NCI-H2107 (cell line): ENCODE measurements at regions not wholly inside any gene's neighbourhood (a gene's known extent, or its start where the extent isn't known, plus 50 kb on each side); places are given as distances from the start of the nearest gene placed in this dataset.

ENCODE experiments used
- DNase-seq: peaks from one replicate; lab custom pipeline; 2025; lab: John Stamatoyannopoulos, UW

GRCh38 chr2:46850742-46851141 lies 64.9 kb downstream of the MCFD2 start:
- DNase-seq: no peak

GRCh38 chr2:46849721-46850556 lies 65.7 kb downstream of the MCFD2 start:
- no peak for DNase-seq

- DNase-seq: no peak
These were observed 66.4 kb downstream of the MCFD2 start for GRCh38 chr2:46849046-46849715.

GRCh38 chr2:46848447-46848846 lies 67.2 kb downstream of the MCFD2 start:
- no peak for DNase-seq

GRCh38 chr2:46847726-46848412 lies 67.7 kb downstream of the MCFD2 start:
- no peak for DNase-seq

- peak; percentile 62 for DNase-seq
These were observed 68.4 kb downstream of the MCFD2 start for GRCh38 chr2:46847185-46847710.

GRCh38 chr2:46846536-46846935 lies 69.1 kb downstream of the MCFD2 start:
- no peak for DNase-seq

GRCh38 chr2:46845542-46846486 lies 69.8 kb downstream of the MCFD2 start:
- DNase-seq: no peak

- DNase-seq: no peak
These were observed 71.2 kb downstream of the MCFD2 start for GRCh38 chr2:46844443-46844842.

GRCh38 chr2:46844034-46844433 lies 71.6 kb downstream of the MCFD2 start:
- no peak for DNase-seq

GRCh38 chr2:46843316-46843715 lies 72.3 kb downstream of the MCFD2 start:
- DNase-seq: no peak

- DNase-seq: no peak
These were observed 72.7 kb downstream of the MCFD2 start for GRCh38 chr2:46842876-46843275.

- no peak for DNase-seq
These were observed 74.0 kb downstream of the MCFD2 start for GRCh38 chr2:46841621-46842020.

GRCh38 chr2:46839045-46839444 lies 76.6 kb downstream of the MCFD2 start:
- no peak for DNase-seq

GRCh38 chr2:46837704-46838103 lies 77.9 kb downstream of the MCFD2 start:
- DNase-seq: no peak

GRCh38 chr2:46837112-46837454 lies 78.5 kb downstream of the MCFD2 start:
- DNase-seq: no peak

- DNase-seq: no peak
These were observed 79.1 kb downstream of the MCFD2 start for GRCh38 chr2:46836295-46837111.

- DNase-seq: no peak
These were observed 80.1 kb downstream of the MCFD2 start for GRCh38 chr2:46835520-46835919.

GRCh38 chr2:46832543-46832942 lies 83.1 kb downstream of the MCFD2 start:
- no peak for DNase-seq

GRCh38 chr2:46831869-46832265 lies 83.7 kb downstream of the MCFD2 start:
- DNase-seq: no peak
